HEK293 (cell line): ENCODE measurements at regions not wholly inside any gene's neighbourhood (a gene's known extent, or its start where the extent isn't known, plus 50 kb on each side); places are given as distances from the start of the nearest gene placed in this dataset.

Experiments used
- CTCF ChIA-PET: fragments of 350-600 bp; formaldehyde crosslinking; extraction: SDS; loops from one replicate; lab custom pipeline; 2021; ENCODE audit warnings: antibody characterized with exemption; lab: Yijun Ruan, JAX
- POLR2A ChIA-PET: fragments of 300-600 bp; formaldehyde crosslinking; extraction: SDS; loops from one replicate; lab custom pipeline; 2020; ENCODE audit warnings: antibody characterized with exemption, inconsistent platforms; lab: Yijun Ruan, JAX
- H3K27ac ChIP-seq: fragments of 200-500 bp; sonication (Bioruptor generic); 2 replicates; pipeline ENCODE4 v1.5.1; 2014; ENCODE audit warnings: low read depth, low read length, control low read depth, inconsistent platforms; ENCODE audit errors: extremely low read depth
- H3K36me3 ChIP-seq, 2 experiments: fragments of 200-500 bp in 1 of 2; sonication (Bioruptor generic) in 1 of 2; 1 replicate in 1 of 2; 2 replicates in 1 of 2; pipeline ENCODE4 v1.5.1; 2014 to 2017; ENCODE audit warnings: inconsistent platforms in 2 of 2, low read length in 2 of 2; ENCODE audit not compliant: control insufficient read depth in 2 of 2, insufficient read depth in 1 of 2
- H3K4me1 ChIP-seq: fragments of 200-500 bp; sonication (Bioruptor generic); 2 replicates; pipeline ENCODE4 v1.5.1; 2014; ENCODE audit warnings: mild to moderate bottlenecking, low read length, inconsistent platforms; ENCODE audit not compliant: control insufficient read depth, insufficient read depth
- H3K4me3 ChIP-seq: 2 replicates; pipeline ENCODE4 v1.5.1; 2011; ENCODE audit warnings: low read depth, mild to moderate bottlenecking, control low read depth, low read length, moderate library complexity
- H3K9me3 ChIP-seq: fragments of 200-500 bp; sonication (Bioruptor generic); 2 replicates; pipeline ENCODE4 v1.5.1; 2014; ENCODE audit warnings: low read depth, low read length, inconsistent platforms; ENCODE audit not compliant: control insufficient read depth, insufficient read depth
- KLF16 ChIP-seq: fragments of 450-650 bp; formaldehyde crosslinking; IDR thresholded peaks from 2 replicates; pipeline ENCODE4 v1.5.1; 2017; ENCODE audit warnings: missing biosample characterization, missing genetic modification characterization
- MYNN ChIP-seq: fragments of 450-650 bp; formaldehyde crosslinking; IDR thresholded peaks from 2 replicates; pipeline ENCODE4 v1.5.1; 2016; ENCODE audit warnings: missing biosample characterization, missing genetic modification characterization, borderline replicate concordance
- TCF7L2 ChIP-seq: IDR thresholded peaks from 2 replicates; pipeline ENCODE4 v1.6.1; 2011; ENCODE audit warnings: low read depth, mild to moderate bottlenecking, inconsistent platforms, low read length, moderate library complexity, borderline replicate concordance
- ZNF19 ChIP-seq: fragments of 450-650 bp; formaldehyde crosslinking; IDR thresholded peaks from 2 replicates; pipeline ENCODE4; 2016; ENCODE audit warnings: missing biosample characterization, missing genetic modification characterization, low read depth
- ZNF248 ChIP-seq: fragments of 450-650 bp; formaldehyde crosslinking; IDR thresholded peaks from 2 replicates; pipeline ENCODE4 v1.5.1; 2017; ENCODE audit warnings: missing biosample characterization, missing genetic modification characterization
- ZNF404 ChIP-seq: fragments of 450-650 bp; formaldehyde crosslinking; IDR thresholded peaks from 2 replicates; pipeline ENCODE4 v1.5.1; 2017; ENCODE audit warnings: missing biosample characterization, missing genetic modification characterization
- ZNF549 ChIP-seq: fragments of 450-650 bp; IDR thresholded peaks from 2 replicates; pipeline ENCODE4 v1.5.1; 2018; ENCODE audit warnings: missing biosample characterization, missing genetic modification characterization, mild to moderate bottlenecking, inconsistent platforms, moderate library complexity
- ZNF585B ChIP-seq: fragments of 450-650 bp; formaldehyde crosslinking; IDR thresholded peaks from 2 replicates; pipeline ENCODE4 v1.5.1; 2016; ENCODE audit warnings: missing biosample characterization, missing genetic modification characterization
- ZNF658 ChIP-seq: fragments of 450-650 bp; formaldehyde crosslinking; IDR thresholded peaks from 2 replicates; pipeline ENCODE4; 2016; ENCODE audit warnings: missing biosample characterization, missing genetic modification characterization
- ZNF677 ChIP-seq: fragments of 450-650 bp; IDR thresholded peaks from 2 replicates; pipeline ENCODE4 v1.5.0; 2018; ENCODE audit warnings: missing biosample characterization, mild to moderate bottlenecking, missing genetic modification characterization, moderate library complexity
- TF ChIP-seq, protein P1 (sequence below): fragments of 450-650 bp; formaldehyde crosslinking; IDR thresholded peaks from 2 replicates; pipeline ENCODE4 v1.5.1; 2016; ENCODE audit warnings: missing biosample characterization, missing genetic modification characterization
- TF ChIP-seq, protein P2 (sequence below): fragments of 450-650 bp; formaldehyde crosslinking; IDR thresholded peaks from 2 replicates; pipeline ENCODE4 v1.5.1; 2017; ENCODE audit warnings: missing biosample characterization, missing genetic modification characterization
- TF ChIP-seq, protein P3 (sequence below): fragments of 450-650 bp; formaldehyde crosslinking; IDR thresholded peaks from 2 replicates; pipeline ENCODE4 v1.5.1; 2016; ENCODE audit warnings: missing biosample characterization, missing genetic modification characterization
- TF ChIP-seq, protein P4 (sequence below): fragments of 450-650 bp; formaldehyde crosslinking; conservative IDR thresholded peaks from 2 replicates; pipeline ENCODE4 v1.5.1; 2016; ENCODE audit warnings: low read depth, missing biosample characterization, missing genetic modification characterization

DNA sequence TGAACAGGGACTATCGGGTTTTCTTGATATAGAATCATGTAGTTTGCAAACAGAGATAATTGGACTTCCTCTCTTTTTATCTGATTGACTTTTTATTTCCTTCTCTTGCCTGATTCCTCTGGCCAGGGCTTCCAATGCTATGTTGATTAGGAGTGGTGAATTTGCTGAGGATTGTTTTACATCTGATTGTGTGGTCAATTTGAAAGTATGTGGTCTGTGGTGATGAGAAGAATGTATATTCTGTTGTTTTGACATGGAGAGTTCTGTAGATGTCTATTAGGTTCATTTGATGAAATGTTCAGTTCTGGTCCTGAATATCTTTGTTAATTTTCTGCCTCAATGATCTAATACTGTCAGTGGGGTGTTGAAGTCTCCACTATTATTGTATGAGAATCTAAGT lies 713.2 kb upstream of the CCDC179 start:
- Histone ChIP-seq H3K4me1 (no peaks in the 10 kb centered on the region), H3K4me3 (no peak overlapping the region), H3K36me3 (no peaks in the 10 kb centered on the region), H3K9me3 (no peaks in the 10 kb centered on the region), H3K27ac (no peak overlapping the region)
- CTCF ChIA-PET, result no interaction called here
- POLR2A ChIA-PET, result no interaction called here
- no peak for TF ChIP-seq ZNF585B (tag by site-specific recombination)
- no peak for TF ChIP-seq ZNF404
- no peak for TF ChIP-seq MYNN (tag by site-specific recombination)
- no peak for TF ChIP-seq ZNF248 (tag by site-specific recombination)
- TF ChIP-seq ZNF19 (tag by site-specific recombination), result no peak
- TF ChIP-seq, protein P1, sequence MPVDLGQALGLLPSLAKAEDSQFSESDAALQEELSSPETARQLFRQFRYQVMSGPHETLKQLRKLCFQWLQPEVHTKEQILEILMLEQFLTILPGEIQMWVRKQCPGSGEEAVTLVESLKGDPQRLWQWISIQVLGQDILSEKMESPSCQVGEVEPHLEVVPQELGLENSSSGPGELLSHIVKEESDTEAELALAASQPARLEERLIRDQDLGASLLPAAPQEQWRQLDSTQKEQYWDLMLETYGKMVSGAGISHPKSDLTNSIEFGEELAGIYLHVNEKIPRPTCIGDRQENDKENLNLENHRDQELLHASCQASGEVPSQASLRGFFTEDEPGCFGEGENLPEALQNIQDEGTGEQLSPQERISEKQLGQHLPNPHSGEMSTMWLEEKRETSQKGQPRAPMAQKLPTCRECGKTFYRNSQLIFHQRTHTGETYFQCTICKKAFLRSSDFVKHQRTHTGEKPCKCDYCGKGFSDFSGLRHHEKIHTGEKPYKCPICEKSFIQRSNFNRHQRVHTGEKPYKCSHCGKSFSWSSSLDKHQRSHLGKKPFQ (tag by site-specific recombination), result no peak
- no peak for TF ChIP-seq KLF16 (tag by site-specific recombination)

DNA sequence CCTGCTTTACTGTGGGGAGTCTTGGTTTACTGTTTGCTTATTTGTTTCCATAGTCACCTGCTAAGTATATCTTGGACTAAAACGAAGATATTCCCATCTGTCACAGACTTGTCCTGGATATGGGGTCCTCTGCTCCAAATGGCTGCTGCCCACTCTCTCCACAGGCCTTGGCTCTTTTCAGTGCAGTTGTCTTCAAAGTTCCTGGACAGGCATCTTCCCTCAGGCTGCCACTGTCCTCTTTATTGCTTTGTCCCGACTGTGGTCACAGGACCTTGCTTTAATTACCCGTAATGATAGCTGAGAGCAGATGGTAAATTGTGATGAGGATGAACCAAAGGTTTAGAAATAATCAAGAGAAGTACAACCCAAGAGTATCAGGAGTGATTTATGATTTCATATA lies 713.9 kb upstream of the CCDC179 start:
- no peaks in the 10 kb centered on the region for H3K4me1 ChIP-seq
- TF ChIP-seq TCF7L2, result no peak
- no peak for TF ChIP-seq ZNF677 (tag by site-specific recombination)
- TF ChIP-seq, protein P2, sequence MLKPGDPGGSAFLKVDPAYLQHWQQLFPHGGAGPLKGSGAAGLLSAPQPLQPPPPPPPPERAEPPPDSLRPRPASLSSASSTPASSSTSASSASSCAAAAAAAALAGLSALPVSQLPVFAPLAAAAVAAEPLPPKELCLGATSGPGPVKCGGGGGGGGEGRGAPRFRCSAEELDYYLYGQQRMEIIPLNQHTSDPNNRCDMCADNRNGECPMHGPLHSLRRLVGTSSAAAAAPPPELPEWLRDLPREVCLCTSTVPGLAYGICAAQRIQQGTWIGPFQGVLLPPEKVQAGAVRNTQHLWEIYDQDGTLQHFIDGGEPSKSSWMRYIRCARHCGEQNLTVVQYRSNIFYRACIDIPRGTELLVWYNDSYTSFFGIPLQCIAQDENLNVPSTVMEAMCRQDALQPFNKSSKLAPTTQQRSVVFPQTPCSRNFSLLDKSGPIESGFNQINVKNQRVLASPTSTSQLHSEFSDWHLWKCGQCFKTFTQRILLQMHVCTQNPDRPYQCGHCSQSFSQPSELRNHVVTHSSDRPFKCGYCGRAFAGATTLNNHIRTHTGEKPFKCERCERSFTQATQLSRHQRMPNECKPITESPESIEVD (tag by site-specific recombination), result no peak
- no peak for TF ChIP-seq ZNF658 (tag by site-specific recombination)
- TF ChIP-seq ZNF549 (tag by site-specific recombination), result no peak
- TF ChIP-seq, protein P3, sequence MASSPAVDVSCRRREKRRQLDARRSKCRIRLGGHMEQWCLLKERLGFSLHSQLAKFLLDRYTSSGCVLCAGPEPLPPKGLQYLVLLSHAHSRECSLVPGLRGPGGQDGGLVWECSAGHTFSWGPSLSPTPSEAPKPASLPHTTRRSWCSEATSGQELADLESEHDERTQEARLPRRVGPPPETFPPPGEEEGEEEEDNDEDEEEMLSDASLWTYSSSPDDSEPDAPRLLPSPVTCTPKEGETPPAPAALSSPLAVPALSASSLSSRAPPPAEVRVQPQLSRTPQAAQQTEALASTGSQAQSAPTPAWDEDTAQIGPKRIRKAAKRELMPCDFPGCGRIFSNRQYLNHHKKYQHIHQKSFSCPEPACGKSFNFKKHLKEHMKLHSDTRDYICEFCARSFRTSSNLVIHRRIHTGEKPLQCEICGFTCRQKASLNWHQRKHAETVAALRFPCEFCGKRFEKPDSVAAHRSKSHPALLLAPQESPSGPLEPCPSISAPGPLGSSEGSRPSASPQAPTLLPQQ (tag by site-specific recombination), result no peak
- TF ChIP-seq, protein P4, sequence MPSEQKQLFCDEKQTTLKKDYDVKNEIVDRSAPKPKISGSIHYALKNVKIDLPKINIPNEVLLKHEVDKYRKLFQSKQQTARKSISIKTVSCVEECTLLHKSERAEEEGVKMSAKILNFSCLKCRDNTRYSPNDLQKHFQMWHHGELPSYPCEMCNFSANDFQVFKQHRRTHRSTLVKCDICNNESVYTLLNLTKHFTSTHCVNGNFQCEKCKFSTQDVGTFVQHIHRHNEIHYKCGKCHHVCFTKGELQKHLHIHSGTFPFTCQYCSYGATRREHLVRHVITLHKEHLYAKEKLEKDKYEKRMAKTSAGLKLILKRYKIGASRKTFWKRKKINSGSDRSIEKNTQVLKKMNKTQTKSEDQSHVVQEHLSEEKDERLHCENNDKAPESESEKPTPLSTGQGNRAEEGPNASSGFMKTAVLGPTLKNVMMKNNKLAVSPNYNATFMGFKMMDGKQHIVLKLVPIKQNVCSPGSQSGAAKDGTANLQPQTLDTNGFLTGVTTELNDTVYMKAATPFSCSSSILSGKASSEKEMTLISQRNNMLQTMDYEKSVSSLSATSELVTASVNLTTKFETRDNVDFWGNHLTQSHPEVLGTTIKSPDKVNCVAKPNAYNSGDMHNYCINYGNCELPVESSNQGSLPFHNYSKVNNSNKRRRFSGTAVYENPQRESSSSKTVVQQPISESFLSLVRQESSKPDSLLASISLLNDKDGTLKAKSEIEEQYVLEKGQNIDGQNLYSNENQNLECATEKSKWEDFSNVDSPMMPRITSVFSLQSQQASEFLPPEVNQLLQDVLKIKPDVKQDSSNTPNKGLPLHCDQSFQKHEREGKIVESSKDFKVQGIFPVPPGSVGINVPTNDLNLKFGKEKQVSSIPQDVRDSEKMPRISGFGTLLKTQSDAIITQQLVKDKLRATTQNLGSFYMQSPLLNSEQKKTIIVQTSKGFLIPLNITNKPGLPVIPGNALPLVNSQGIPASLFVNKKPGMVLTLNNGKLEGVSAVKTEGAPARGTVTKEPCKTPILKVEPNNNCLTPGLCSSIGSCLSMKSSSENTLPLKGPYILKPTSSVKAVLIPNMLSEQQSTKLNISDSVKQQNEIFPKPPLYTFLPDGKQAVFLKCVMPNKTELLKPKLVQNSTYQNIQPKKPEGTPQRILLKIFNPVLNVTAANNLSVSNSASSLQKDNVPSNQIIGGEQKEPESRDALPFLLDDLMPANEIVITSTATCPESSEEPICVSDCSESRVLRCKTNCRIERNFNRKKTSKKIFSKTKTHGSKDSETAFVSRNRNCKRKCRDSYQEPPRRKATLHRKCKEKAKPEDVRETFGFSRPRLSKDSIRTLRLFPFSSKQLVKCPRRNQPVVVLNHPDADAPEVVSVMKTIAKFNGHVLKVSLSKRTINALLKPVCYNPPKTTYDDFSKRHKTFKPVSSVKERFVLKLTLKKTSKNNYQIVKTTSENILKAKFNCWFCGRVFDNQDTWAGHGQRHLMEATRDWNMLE (tag by site-specific recombination), result no peak
- H3K4me3 ChIP-seq, result no peak overlapping the region
- CTCF ChIA-PET, result interaction anchor here (0.5 to 0.6 kb wide), 2 partner anchors 538 to 698 kb away, joined by 3 to 5 read pairs; no protein-coding TSS in a partner anchor
- POLR2A ChIA-PET, result no interaction called here
- H3K36me3 ChIP-seq, result no peaks in the 10 kb centered on the region
- no peak overlapping the region for H3K27ac ChIP-seq
- H3K9me3 ChIP-seq, result no peaks in the 10 kb centered on the region
